ENCODE measurements at regions not wholly inside any gene's neighbourhood (a gene's known extent, or its start where the extent isn't known, plus 50 kb on each side); places are given as distances from the start of the nearest gene placed in this dataset.

DNA sequence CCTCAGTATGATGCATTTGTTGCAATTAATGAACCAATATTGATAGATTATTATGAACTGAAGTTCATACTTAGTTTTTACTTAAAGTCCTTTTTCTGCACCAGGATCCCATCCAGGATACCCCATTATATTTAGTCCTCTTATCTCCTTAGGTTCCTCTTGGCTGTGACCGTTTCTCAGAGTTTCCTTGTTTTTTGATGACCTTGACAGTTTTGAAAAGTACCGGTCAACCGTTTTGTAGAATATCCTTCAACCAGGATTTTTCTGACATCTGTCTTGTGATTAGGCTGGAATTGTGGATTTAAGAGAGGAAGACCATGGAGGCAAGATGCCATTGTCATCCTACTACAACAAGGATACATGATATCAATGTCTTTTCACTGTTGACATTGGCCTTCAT, 98.0 kb upstream of the F13A1 start:
- TF ChIP-seq, protein P1, sequence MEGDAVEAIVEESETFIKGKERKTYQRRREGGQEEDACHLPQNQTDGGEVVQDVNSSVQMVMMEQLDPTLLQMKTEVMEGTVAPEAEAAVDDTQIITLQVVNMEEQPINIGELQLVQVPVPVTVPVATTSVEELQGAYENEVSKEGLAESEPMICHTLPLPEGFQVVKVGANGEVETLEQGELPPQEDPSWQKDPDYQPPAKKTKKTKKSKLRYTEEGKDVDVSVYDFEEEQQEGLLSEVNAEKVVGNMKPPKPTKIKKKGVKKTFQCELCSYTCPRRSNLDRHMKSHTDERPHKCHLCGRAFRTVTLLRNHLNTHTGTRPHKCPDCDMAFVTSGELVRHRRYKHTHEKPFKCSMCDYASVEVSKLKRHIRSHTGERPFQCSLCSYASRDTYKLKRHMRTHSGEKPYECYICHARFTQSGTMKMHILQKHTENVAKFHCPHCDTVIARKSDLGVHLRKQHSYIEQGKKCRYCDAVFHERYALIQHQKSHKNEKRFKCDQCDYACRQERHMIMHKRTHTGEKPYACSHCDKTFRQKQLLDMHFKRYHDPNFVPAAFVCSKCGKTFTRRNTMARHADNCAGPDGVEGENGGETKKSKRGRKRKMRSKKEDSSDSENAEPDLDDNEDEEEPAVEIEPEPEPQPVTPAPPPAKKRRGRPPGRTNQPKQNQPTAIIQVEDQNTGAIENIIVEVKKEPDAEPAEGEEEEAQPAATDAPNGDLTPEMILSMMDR (IDR thresholded peaks at IDR 0.05; ENCODE audit: extremely low read depth, insufficient read depth, missing control alignments), result no peak
- DNase-seq (ENCODE audit: low spot score), result no peak
- in situ Hi-C loops (cut with MboI; ENCODE audit: low pct_unique_long_range_greater_than_20kb, low sequenced_read_pairs, unreplicated experiment), result no loop called here

GRCh38 chr6:6420107-6420506, 99.6 kb upstream of the F13A1 start:
- in situ Hi-C loops (cut with MboI; ENCODE audit: low pct_unique_long_range_greater_than_20kb, low sequenced_read_pairs, unreplicated experiment), result no loop called here
- TF ChIP-seq, protein P1 (IDR thresholded peaks at IDR 0.05; ENCODE audit: extremely low read depth, insufficient read depth, missing control alignments), result no peak
- DNase-seq (ENCODE audit: low spot score), result no peak

- no peak for DNase-seq (ENCODE audit: low spot score)
- TF ChIP-seq, protein P1 (IDR thresholded peaks at IDR 0.05; ENCODE audit: extremely low read depth, insufficient read depth, missing control alignments), result no peak
- in situ Hi-C loops (cut with MboI; ENCODE audit: low pct_unique_long_range_greater_than_20kb, low sequenced_read_pairs, unreplicated experiment), result no loop called here
Observed at GRCh38 chr6:6434151-6434550, 113.7 kb upstream of the F13A1 start.

- DNase-seq (ENCODE audit: low spot score), result no peak
- in situ Hi-C loops (cut with MboI; ENCODE audit: low pct_unique_long_range_greater_than_20kb, low sequenced_read_pairs, unreplicated experiment), result no loop called here
Observed at GRCh38 chr6:6434723-6435122, 114.3 kb upstream of the F13A1 start.

DNA sequence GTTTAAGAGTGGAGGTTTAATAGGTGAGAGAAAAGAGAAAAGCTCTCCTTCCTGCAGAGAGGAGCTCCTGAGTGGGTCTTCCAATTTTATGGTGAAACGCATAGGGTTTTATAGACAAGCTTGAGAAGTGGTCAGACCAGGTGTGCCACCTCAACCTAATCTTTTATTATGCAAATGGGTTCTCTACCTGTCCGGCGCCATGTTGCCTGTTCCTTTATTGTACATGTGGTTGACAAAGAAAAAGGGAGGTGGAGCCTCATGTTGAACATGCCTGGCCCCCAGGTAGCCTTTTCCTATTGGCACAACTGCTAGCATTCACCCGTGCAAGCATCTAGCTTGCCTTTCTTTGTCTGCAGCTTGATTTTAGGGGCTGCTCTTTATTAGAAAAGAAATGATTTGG, 115.9 kb upstream of the F13A1 start:
- DNase-seq (ENCODE audit: low spot score), result no peak
- TF ChIP-seq, protein P1 (IDR thresholded peaks at IDR 0.05; ENCODE audit: extremely low read depth, insufficient read depth, missing control alignments), result no peak
- in situ Hi-C loops (cut with MboI; ENCODE audit: low pct_unique_long_range_greater_than_20kb, low sequenced_read_pairs, unreplicated experiment), result no loop called here

More at GRCh38 chr6:6434723-6435122, 114.3 kb upstream of the F13A1 start:
- TF ChIP-seq, protein P1 (IDR thresholded peaks at IDR 0.05; ENCODE audit: extremely low read depth, insufficient read depth, missing control alignments), result no peak

GRCh38 chr6:6436946-6437345, 116.5 kb upstream of the F13A1 start:
- DNase-seq (ENCODE audit: low spot score), result no peak
- TF ChIP-seq, protein P1 (IDR thresholded peaks at IDR 0.05; ENCODE audit: extremely low read depth, insufficient read depth, missing control alignments), result no peak
- in situ Hi-C loops (cut with MboI; ENCODE audit: low pct_unique_long_range_greater_than_20kb, low sequenced_read_pairs, unreplicated experiment), result no loop called here

- DNase-seq (ENCODE audit: low spot score), result no peak
- TF ChIP-seq, protein P1 (IDR thresholded peaks at IDR 0.05; ENCODE audit: extremely low read depth, insufficient read depth, missing control alignments), result no peak
- in situ Hi-C loops (cut with MboI; ENCODE audit: low pct_unique_long_range_greater_than_20kb, low sequenced_read_pairs, unreplicated experiment), result no loop called here
Observed at GRCh38 chr6:6438286-6438685, 117.8 kb upstream of the F13A1 start.
